CD8-positive, alpha-beta memory T cell (primary cell): ENCODE measurements at regions not wholly inside any gene's neighbourhood (a gene's known extent, or its start where the extent isn't known, plus 50 kb on each side); places are given as distances from the start of the nearest gene placed in this dataset.
"Not testable (repeated sequence)": the region's sequence is repeated elsewhere in the genome, so short reads cannot be mapped to it uniquely, and the experiment has no call there.

Experiments
- CTCF ChIA-PET: fragments of 350-600 bp; sonication (Branson Sonifier 250); formaldehyde crosslinking; loops from one replicate; lab custom pipeline; 2021; ENCODE audit warnings: antibody characterized with exemption; lab: Charles Lee
- POLR2A ChIA-PET: fragments of 350-600 bp; sonication (Branson Sonifier 250); formaldehyde crosslinking; loops from one replicate; lab custom pipeline; 2021; ENCODE audit warnings: antibody characterized with exemption; lab: Charles Lee
- DNase-seq, 5 donors: peaks; one replicate each; pipeline versions ENCODE4 v3.0.0 to v3.0.0-alpha.2; 2020 to 2022; ENCODE audit warnings: mixed read lengths in 1 of 5
- H3K27ac ChIP-seq: one replicate; pipeline ENCODE4 v1.7.0; 2013; ENCODE audit warnings: low read depth, mild to moderate bottlenecking, low read length, moderate library complexity
- H3K27me3 ChIP-seq: 2 replicates; pipeline ENCODE4 v1.7.0; 2013; ENCODE audit warnings: low read length, mild to moderate bottlenecking; ENCODE audit not compliant: insufficient read depth, poor library complexity, severe bottlenecking
- H3K36me3 ChIP-seq: 2 replicates; pipeline ENCODE4 v1.7.0; 2013; ENCODE audit warnings: mild to moderate bottlenecking, low read length, moderate library complexity; ENCODE audit not compliant: insufficient read depth
- H3K4me1 ChIP-seq: 2 replicates; pipeline ENCODE4 v1.7.0; 2013; ENCODE audit warnings: mild to moderate bottlenecking, low read length, moderate library complexity; ENCODE audit not compliant: insufficient read depth
- H3K4me3 ChIP-seq: 2 replicates; pipeline ENCODE4 v1.7.0; 2013; ENCODE audit warnings: mild to moderate bottlenecking, low read length
- H3K9me3 ChIP-seq: 2 replicates; pipeline ENCODE4 v1.7.0; 2013; ENCODE audit warnings: mild to moderate bottlenecking, low read length
- H3K27ac Mint-ChIP-seq, 8 donors: one replicate each; pipeline ENCODE4 v1.8.0; 2020 to 2021; ENCODE audit warnings: mixed read lengths in 8 of 8, mild to moderate bottlenecking in 6 of 8, inconsistent platforms in 3 of 8, moderate library complexity in 3 of 8
- H3K27me3 Mint-ChIP-seq, 2 donors: one replicate each; pipeline ENCODE4 v1.8.0; 2020 to 2021; ENCODE audit warnings: mixed read lengths in 2 of 2, mild to moderate bottlenecking in 1 of 2, moderate library complexity in 1 of 2
- H3K36me3 Mint-ChIP-seq, 3 donors: one replicate each; pipeline ENCODE4 v1.8.0; 2020 to 2021; ENCODE audit warnings: mixed read lengths in 3 of 3, inconsistent platforms in 1 of 3, mild to moderate bottlenecking in 1 of 3
- H3K4me1 Mint-ChIP-seq, 3 donors: one replicate each; pipeline ENCODE4 v1.8.0; 2020 to 2021; ENCODE audit warnings: mixed read lengths in 3 of 3, inconsistent platforms in 1 of 3, mild to moderate bottlenecking in 1 of 3
- H3K4me3 Mint-ChIP-seq, 7 donors: one replicate each; pipeline ENCODE4 v1.8.0; 2020 to 2021; ENCODE audit warnings: mixed read lengths in 7 of 7, mild to moderate bottlenecking in 6 of 7, moderate library complexity in 4 of 7, inconsistent platforms in 2 of 7
- H3K9me3 Mint-ChIP-seq, 5 donors: one replicate each; pipeline ENCODE4 v1.8.0; 2020 to 2022; ENCODE audit warnings: mixed read lengths in 5 of 5, mild to moderate bottlenecking in 3 of 5, moderate library complexity in 2 of 5, inconsistent platforms in 1 of 5

GRCh38 chr5:30149526-30149925, 1044.0 kb upstream of the CDH6 start:
- no peak overlapping the region for H3K4me3 ChIP-seq
- no peak overlapping the region for H3K27ac Mint-ChIP-seq
- peaks cover 8 to 43% (median 19%) of the 10 kb centered on the region in 5 donors for H3K9me3 Mint-ChIP-seq
- H3K27me3 Mint-ChIP-seq, result no peaks in the 10 kb centered on the region
- no peaks in the 10 kb centered on the region for H3K36me3 Mint-ChIP-seq
- H3K9me3 ChIP-seq, result no peaks in the 10 kb centered on the region
- no peaks in the 10 kb centered on the region for H3K27me3 ChIP-seq
- CTCF ChIA-PET, result no interaction called here
- no peak overlapping the region for H3K4me3 Mint-ChIP-seq
- no peak overlapping the region for H3K27ac ChIP-seq
- no peaks in the 10 kb centered on the region for H3K4me1 ChIP-seq
- POLR2A ChIA-PET, result no interaction called here
- DNase-seq, result no peak
- H3K4me1 Mint-ChIP-seq, result no peaks in the 10 kb centered on the region
- H3K36me3 ChIP-seq, result no peaks in the 10 kb centered on the region

- DNase-seq, result no peak
- POLR2A ChIA-PET, result no interaction called here
- Mint-ChIP-seq H3K4me3 (no peak overlapping the region), H3K27ac (no peak overlapping the region), H3K4me1 (no peaks in the 10 kb centered on the region), H3K9me3 (peaks cover 14 to 47% (median 23%) of the 10 kb centered on the region in 5 donors), H3K27me3 (no peaks in the 10 kb centered on the region), H3K36me3 (no peaks in the 10 kb centered on the region)
- H3K27ac ChIP-seq, result no peak overlapping the region
- no peaks in the 10 kb centered on the region for H3K36me3 ChIP-seq
- no peak overlapping the region for H3K4me3 ChIP-seq
- H3K27me3 ChIP-seq, result no peaks in the 10 kb centered on the region
- H3K4me1 ChIP-seq, result no peaks in the 10 kb centered on the region
- CTCF ChIA-PET, result no interaction called here
- H3K9me3 ChIP-seq, result no peaks in the 10 kb centered on the region
These were observed 1045.5 kb upstream of the CDH6 start for GRCh38 chr5:30147976-30148375.

GRCh38 chr5:30144059-30144458, 1049.4 kb upstream of the CDH6 start:
- H3K4me1 ChIP-seq, POLR2A ChIA-PET, H3K27ac ChIP-seq, H3K36me3 Mint-ChIP-seq, H3K27me3 Mint-ChIP-seq, H3K27me3 ChIP-seq, H3K4me3 Mint-ChIP-seq, H3K4me3 ChIP-seq, CTCF ChIA-PET, H3K27ac Mint-ChIP-seq, H3K4me1 Mint-ChIP-seq, H3K9me3 ChIP-seq, DNase-seq, H3K36me3 ChIP-seq: not testable (repeated sequence)
- H3K9me3 Mint-ChIP-seq, result peaks cover 14 to 37% (median 19%) of the 10 kb centered on the region in 5 donors

GRCh38 chr5:30142432-30142831, 1051.1 kb upstream of the CDH6 start:
- Mint-ChIP-seq H3K9me3 (peaks cover 14 to 42% (median 19%) of the 10 kb centered on the region in 5 donors), H3K27me3 (no peaks in the 10 kb centered on the region), H3K36me3 (no peaks in the 10 kb centered on the region), H3K27ac (no peak overlapping the region), H3K4me1 (no peaks in the 10 kb centered on the region), H3K4me3 (no peak overlapping the region)
- ChIA-PET CTCF (no interaction called here), POLR2A (no interaction called here)
- DNase-seq, result no peak
- Histone ChIP-seq H3K4me3 (no peak overlapping the region), H3K27ac (no peak overlapping the region), H3K36me3 (no peaks in the 10 kb centered on the region), H3K4me1 (no peaks in the 10 kb centered on the region), H3K27me3 (no peaks in the 10 kb centered on the region), H3K9me3 (no peaks in the 10 kb centered on the region)

- Mint-ChIP-seq H3K27me3 (no peaks in the 10 kb centered on the region), H3K4me1 (no peaks in the 10 kb centered on the region), H3K36me3 (no peaks in the 10 kb centered on the region), H3K4me3 (no peak overlapping the region), H3K9me3 (peaks cover 5 to 45% (median 28%) of the 10 kb centered on the region in 5 donors), H3K27ac (no peak overlapping the region)
- Histone ChIP-seq H3K9me3 (no peaks in the 10 kb centered on the region), H3K4me3 (no peak overlapping the region), H3K27me3 (no peaks in the 10 kb centered on the region), H3K4me1 (no peaks in the 10 kb centered on the region), H3K27ac (no peak overlapping the region), H3K36me3 (no peaks in the 10 kb centered on the region)
- CTCF ChIA-PET, result no interaction called here
- POLR2A ChIA-PET, result no interaction called here
- no peak for DNase-seq
These were observed 1072.4 kb upstream of the CDH6 start for GRCh38 chr5:30121043-30121442.

GRCh38 chr5:30117135-30117534, 1076.4 kb upstream of the CDH6 start:
- Histone ChIP-seq H3K27me3 (no peaks in the 10 kb centered on the region), H3K36me3 (no peaks in the 10 kb centered on the region), H3K4me1 (no peaks in the 10 kb centered on the region), H3K27ac (no peak overlapping the region), H3K4me3 (no peak overlapping the region), H3K9me3 (no peaks in the 10 kb centered on the region)
- ChIA-PET POLR2A (no interaction called here), CTCF (no interaction called here)
- H3K27ac Mint-ChIP-seq, result no peak overlapping the region
- H3K4me1 Mint-ChIP-seq, result no peaks in the 10 kb centered on the region
- no peak overlapping the region for H3K4me3 Mint-ChIP-seq
- no peak for DNase-seq
- H3K27me3 Mint-ChIP-seq, result no peaks in the 10 kb centered on the region
- H3K9me3 Mint-ChIP-seq, result peaks cover 5 to 44% (median 20%) of the 10 kb centered on the region in 5 donors
- H3K36me3 Mint-ChIP-seq, result no peaks in the 10 kb centered on the region

GRCh38 chr5:30113542-30113941, 1079.9 kb upstream of the CDH6 start:
- Mint-ChIP-seq H3K4me3 (no peak overlapping the region), H3K27ac (no peak overlapping the region), H3K4me1 (no peaks in the 10 kb centered on the region), H3K27me3 (no peaks in the 10 kb centered on the region), H3K9me3 (peaks cover 4 to 42% (median 24%) of the 10 kb centered on the region in 5 donors), H3K36me3 (no peaks in the 10 kb centered on the region)
- Histone ChIP-seq H3K27ac (no peak overlapping the region), H3K4me1 (no peaks in the 10 kb centered on the region), H3K4me3 (no peak overlapping the region), H3K27me3 (no peaks in the 10 kb centered on the region), H3K36me3 (no peaks in the 10 kb centered on the region), H3K9me3 (no peaks in the 10 kb centered on the region)
- ChIA-PET POLR2A (no interaction called here), CTCF (no interaction called here)
- no peak for DNase-seq

GRCh38 chr5:30112867-30113266, 1080.6 kb upstream of the CDH6 start:
- DNase-seq, result no peak
- Mint-ChIP-seq H3K27me3 (no peaks in the 10 kb centered on the region), H3K4me1 (no peaks in the 10 kb centered on the region), H3K4me3 (no peak overlapping the region), H3K9me3 (peaks cover 6 to 47% (median 25%) of the 10 kb centered on the region in 5 donors), H3K27ac (no peak overlapping the region), H3K36me3 (no peaks in the 10 kb centered on the region)
- Histone ChIP-seq H3K4me1 (no peaks in the 10 kb centered on the region), H3K9me3 (no peaks in the 10 kb centered on the region), H3K27me3 (no peaks in the 10 kb centered on the region), H3K36me3 (no peaks in the 10 kb centered on the region), H3K4me3 (no peak overlapping the region), H3K27ac (no peak overlapping the region)
- POLR2A ChIA-PET, result no interaction called here
- CTCF ChIA-PET, result no interaction called here

GRCh38 chr5:30108051-30108450, 1085.4 kb upstream of the CDH6 start:
- Mint-ChIP-seq H3K4me3 (no peak overlapping the region), H3K36me3 (no peaks in the 10 kb centered on the region), H3K9me3 (peaks cover 6 to 39% (median 24%) of the 10 kb centered on the region in 5 donors), H3K27me3 (no peaks in the 10 kb centered on the region), H3K4me1 (no peaks in the 10 kb centered on the region), H3K27ac (no peak overlapping the region)
- POLR2A ChIA-PET, result no interaction called here
- no peak overlapping the region for H3K27ac ChIP-seq
- H3K4me1 ChIP-seq, result no peaks in the 10 kb centered on the region
- H3K36me3 ChIP-seq, result no peaks in the 10 kb centered on the region
- no peak overlapping the region for H3K4me3 ChIP-seq
- no peak for DNase-seq
- CTCF ChIA-PET, result no interaction called here
- no peaks in the 10 kb centered on the region for H3K27me3 ChIP-seq
- H3K9me3 ChIP-seq, result no peaks in the 10 kb centered on the region
